GM21367 (cell line): ENCODE measurements at regions not wholly inside any gene's neighbourhood (a gene's known extent, or its start where the extent isn't known, plus 50 kb on each side); places are given as distances from the start of the nearest gene placed in this dataset.

Experiments used
- ATAC-seq: cut with Tn5 transposase; IDR thresholded peaks from one replicate; pipeline ENCODE4 v1.9.1; 2021; ENCODE audit not compliant: unreplicated experiment

DNA sequence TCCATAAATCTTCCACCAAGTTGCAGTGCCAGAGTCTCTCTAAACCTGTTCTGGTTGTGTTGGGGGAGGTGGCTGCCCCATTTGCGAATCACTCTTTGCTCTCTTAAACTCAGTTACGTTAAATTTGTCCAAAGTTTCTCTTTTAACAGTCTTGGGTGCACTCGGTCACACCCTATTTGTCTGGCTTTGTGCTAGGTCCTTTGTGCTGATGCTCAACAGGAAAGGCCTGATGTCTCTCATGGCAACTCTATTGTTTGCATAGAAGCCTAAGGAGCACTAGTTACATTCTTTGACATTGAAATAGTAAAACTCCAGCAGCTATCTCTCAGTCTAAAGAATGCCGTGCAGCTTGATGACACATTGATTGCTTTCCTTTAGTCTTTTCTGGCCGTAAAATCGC lies 105.1 kb downstream of the TRMT11 start:
- ATAC-seq: no peak

DNA sequence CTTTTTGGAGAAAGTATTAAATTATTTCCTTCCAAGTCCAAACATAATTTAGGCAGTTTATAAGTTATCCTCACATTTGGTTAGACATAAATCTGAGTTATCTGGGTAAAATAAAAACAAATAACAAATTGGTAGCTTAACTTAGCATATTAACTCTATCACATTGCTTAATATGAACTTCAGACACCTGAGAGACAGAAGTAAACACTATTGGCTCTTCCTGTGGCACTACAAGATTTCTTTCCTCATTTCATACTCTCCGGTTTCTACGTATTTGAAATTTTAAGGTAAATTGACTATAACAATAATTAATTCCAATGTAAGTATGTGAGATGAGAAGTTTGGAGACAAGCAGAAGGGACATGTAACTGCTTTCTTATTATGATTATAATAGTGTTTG lies 106.8 kb downstream of the TRMT11 start:
- ATAC-seq: no peak

GRCh38 chr6:126094411-126094810 lies 108.1 kb downstream of the TRMT11 start:
- no peak for ATAC-seq

- ATAC-seq: no peak
These were observed 114.0 kb downstream of the TRMT11 start for GRCh38 chr6:126100386-126100785.

GRCh38 chr6:126102358-126102757 lies 116.0 kb downstream of the TRMT11 start:
- no peak for ATAC-seq

GRCh38 chr6:126103993-126104392 lies 117.7 kb downstream of the TRMT11 start:
- no peak for ATAC-seq

GRCh38 chr6:126107475-126108166 lies 121.3 kb downstream of the TRMT11 start:
- ATAC-seq: no peak

DNA sequence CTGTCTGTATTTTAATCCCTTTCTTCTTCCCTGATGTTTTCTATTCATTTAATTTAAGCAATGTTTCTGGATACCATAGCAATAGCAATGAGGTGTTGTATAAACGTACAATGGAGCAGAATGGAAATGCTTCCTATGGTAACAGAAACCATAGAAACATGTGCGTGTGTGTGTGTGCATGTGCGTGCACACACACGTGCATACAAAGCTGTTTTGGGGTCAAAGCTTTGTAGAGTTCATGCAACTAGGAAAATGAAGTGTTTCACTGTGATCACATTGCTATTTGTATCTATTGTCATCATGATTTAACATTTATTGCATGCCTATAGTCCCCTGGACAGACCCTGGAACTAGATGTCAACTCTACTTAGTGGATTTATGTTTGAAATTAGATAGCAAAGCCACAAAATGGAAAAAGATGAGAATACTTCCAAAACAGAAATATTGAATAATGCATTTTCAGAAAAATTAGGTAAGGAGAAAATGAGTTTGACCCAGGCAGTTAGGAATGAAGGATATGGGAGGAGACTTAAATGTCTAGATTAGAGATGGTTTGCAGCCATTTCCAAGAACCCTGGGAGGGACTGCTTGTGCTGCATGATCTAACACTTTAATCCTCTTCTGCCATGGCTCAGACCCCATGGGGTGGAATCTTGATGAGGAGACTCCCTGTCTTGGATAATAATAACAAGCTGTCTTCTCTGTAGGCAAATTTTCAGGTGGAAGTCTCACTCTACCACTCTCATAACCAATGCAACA lies 124.4 kb downstream of the TRMT11 start:
- ATAC-seq: no peak

DNA sequence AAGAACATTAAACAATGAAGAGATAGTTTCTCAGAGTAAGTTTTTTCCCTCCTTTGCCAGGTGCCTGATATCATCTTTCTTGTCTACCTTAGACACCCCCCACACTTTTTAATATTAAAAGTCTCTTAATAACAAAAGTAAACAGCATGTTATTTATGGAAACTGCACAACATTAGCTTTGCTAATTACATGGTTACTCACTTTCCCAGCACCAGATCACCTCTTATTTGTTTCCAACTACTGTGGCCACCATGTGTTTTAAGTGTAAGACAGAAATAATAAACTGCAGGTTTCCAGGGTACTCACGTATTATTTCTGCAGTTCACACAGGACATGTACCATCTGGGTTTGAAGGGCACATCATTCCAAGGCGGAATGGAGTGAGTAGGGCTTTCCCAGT lies 125.0 kb downstream of the TRMT11 start:
- ATAC-seq: no peak

DNA sequence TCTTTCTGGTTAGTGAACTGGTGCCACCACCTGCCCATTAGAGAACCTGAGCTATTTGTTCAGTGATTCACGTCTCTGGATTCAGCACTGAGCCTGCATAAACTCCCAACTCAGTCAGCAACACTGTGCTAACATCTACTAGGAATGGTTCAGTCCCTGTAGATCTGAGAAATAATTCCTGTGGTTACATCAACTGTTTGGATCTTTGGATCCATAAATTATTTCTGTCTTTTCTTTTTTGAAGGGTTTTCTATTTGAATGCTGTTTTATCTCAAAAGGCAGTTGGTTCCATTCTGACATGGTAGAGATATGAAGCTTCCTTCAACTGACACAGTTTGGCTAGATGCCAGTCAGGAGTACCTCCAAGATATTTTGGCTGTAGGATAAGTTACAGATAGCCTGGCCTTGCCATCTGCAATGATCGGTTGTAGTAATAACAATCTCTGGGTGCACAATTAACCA lies 125.9 kb downstream of the TRMT11 start:
- ATAC-seq: no peak

GRCh38 chr6:126113261-126113660 lies 126.9 kb downstream of the TRMT11 start:
- ATAC-seq: no peak

GRCh38 chr6:126117251-126117650 lies 130.9 kb downstream of the TRMT11 start:
- ATAC-seq: no peak

- ATAC-seq: no peak
These were observed 131.9 kb downstream of the TRMT11 start for GRCh38 chr6:126118058-126118755.

GRCh38 chr6:126118936-126119335 lies 132.6 kb downstream of the TRMT11 start:
- no peak for ATAC-seq

DNA sequence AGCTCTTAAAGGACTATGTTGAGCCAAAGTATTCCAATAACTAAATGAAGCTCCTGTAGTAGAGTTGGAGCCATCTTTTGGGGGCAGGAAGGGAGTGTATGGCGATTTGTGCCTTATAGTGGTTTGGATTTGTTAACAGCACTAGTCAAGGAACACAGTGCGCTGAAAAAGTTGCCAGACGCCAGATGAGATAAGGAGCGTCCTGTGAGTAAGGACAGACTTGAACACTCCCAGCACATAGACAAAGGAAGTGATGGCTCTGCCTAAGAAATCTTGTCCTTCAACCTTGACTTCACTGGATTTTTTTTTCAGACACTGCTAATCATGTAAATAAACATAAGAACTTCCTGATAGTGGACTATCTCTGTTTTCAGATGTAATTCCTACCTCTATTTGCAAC lies 136.9 kb downstream of the TRMT11 start:
- no peak for ATAC-seq

DNA sequence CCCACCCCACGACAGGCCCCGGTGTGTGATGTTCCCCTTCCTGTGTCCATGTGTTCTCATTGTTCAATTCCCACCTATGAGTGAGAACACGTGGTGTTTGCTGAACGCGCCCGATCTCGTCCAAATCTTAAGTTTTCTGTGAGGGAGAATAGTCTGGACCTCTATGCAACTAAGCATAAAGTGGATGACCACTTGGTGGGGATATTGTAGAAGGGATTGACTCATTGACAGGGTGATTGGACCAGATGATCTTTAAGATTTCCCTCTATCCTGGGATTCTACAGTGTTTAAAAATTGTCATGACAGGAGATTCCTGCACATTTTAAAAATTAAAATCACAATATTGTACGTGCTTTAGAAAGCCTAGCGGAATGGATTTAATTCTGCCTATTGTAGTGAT lies 141.3 kb downstream of the TRMT11 start:
- no peak for ATAC-seq

- no peak for ATAC-seq
These were observed 144.9 kb downstream of the TRMT11 start for GRCh38 chr6:126131246-126131645.

DNA sequence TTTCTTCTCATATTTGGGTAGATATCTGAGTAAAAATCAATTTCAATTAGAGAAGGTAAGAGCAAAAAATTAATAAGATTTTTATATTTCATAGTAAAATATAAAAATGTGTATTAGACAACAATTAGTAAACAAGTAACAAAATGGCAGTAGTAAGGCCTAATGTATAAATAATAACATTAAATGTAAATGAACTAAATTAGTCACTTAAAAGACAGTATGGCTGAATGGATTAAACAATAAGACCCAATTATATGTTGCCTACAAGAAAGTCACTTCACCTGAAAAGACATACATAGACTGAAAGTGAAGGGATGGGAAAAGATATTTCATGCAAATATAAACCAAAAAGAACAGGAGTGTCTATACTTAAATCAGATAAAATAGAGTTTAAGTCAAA lies 147.6 kb downstream of the TRMT11 start:
- ATAC-seq: no peak

- no peak for ATAC-seq
These were observed 148.2 kb downstream of the TRMT11 start for GRCh38 chr6:126134491-126134890.

DNA sequence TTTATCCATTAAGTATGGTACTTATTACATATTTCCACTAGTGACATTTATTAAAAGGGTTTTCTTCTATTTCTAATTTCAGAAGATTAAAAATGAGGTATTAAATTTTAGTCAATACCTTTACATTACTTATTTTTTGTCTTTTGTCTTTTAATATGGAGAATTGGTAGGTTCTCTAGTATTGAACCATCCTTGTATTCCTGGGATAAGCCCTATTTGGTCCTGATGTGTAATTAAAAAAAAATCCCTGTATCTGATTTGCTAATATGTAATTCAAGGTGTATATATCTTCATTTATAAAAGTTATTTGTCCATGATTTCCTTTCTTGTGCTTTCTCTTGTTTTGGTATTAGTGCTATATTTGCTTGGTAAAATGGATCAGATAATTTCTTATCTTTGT lies 153.7 kb downstream of the TRMT11 start:
- no peak for ATAC-seq

DNA sequence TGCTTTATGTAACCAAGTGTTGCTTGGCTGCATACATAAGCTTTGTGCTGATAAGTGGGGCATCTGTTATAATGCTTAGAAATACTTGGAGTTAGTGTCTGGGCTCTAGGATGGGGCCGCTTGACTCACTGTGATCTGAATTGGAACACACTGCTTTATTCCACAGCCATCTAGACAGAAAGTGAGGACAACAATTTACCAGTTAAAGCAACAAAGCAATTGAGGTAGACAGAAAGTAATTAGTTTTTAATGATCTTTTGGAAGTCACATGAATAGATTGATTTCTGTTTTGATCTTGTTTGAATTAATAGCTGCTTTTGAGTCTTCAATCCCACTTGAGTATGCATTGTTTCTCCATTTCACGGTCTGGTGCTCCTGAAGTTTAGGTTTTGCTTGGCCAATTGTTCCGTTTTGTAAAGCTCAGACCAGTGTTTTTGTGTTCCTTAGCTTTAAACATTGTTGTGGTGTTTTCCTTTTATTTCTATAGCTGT lies 157.5 kb downstream of the TRMT11 start:
- no peak for ATAC-seq

- ATAC-seq: no peak
These were observed 159.0 kb downstream of the TRMT11 start for GRCh38 chr6:126145351-126145750.
